HG02798 (cell line): ENCODE measurements at regions not wholly inside any gene's neighbourhood (a gene's known extent, or its start where the extent isn't known, plus 50 kb on each side); places are given as distances from the start of the nearest gene placed in this dataset.
"Not testable (repeated sequence)": the region's sequence is repeated elsewhere in the genome, so short reads cannot be mapped to it uniquely, and the experiment has no call there.

Experiments used
- ATAC-seq: cut with Tn5 transposase; IDR thresholded peaks from one replicate; pipeline ENCODE4 v1.9.1; 2021; ENCODE audit warnings: mild to moderate bottlenecking; ENCODE audit not compliant: unreplicated experiment, poor library complexity

DNA sequence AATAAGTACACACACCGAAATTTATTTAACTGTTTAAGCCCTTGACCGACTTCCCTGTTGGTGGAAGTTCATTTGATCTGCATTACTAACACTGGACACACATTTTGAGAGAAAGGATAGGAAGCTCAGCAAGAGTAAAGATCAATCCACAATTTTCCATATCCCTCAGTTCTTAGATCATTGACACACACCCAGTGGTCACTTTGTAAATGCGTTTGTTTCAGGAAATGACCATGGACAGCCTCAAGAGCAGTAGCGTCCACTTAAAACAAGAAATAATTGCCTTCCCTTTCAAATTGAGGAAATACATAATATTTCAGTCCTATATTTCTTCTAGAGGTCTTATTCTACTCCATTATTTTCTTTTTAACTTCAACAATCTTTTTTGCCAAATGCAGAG, 511.5 kb upstream of the PTBP2 start:
- no peak for ATAC-seq

DNA sequence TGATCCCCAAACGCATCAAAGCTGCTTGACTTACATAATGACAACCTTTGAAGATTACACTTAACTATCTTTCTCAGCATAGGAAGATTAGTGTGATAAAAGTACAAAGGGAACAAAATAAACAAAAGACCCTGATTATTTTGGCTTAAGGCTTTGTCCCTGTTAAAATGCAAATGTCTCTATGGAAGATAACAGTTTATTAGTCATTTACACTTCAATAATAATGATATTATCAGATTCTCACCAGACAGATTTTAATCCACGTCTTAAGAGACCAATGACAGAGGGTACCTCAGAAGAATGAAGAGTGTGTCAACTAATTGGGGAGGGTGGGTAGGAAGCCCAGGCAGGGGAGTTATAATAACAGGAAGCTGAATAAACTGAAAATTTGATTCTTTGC, 510.4 kb upstream of the PTBP2 start:
- no peak for ATAC-seq

DNA sequence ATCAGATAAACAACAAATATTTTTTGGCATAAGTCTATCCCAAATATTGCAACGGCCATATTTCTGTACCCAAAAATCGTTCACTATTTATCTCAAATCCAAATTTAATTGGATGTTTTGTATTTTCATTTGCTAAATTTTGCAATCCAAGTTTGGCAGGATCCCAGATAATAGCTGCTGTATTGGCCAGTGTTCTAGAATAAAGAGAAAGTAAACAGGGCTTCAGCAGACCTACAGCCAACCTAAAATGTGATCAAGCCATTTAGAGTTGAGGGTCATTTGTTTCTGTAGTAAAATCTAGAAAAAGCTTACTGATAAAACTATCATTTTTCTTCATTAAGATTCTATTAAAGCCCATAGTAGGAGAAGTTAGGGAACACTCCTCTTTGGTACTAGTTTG, 506.6 kb upstream of the PTBP2 start:
- ATAC-seq: no peak

DNA sequence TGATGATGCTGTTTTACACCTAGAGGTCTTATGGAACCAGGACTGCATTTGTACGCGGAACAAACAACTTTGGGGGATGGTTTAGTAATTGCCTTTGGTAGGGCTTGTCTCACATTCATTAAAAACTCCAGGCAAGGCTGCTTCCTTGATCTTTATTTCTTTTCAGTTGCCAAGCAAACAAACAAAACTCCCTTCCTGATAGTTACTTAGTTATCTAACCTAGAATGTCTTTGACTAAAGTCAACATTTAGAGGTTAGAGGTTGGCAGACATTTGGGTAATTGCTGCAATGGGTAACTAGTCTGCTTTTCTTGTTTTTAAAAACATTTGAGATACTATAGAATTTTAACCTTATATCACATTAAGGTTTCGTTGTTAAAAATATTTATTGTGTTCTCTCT, 500.9 kb upstream of the PTBP2 start:
- no peak for ATAC-seq

DNA sequence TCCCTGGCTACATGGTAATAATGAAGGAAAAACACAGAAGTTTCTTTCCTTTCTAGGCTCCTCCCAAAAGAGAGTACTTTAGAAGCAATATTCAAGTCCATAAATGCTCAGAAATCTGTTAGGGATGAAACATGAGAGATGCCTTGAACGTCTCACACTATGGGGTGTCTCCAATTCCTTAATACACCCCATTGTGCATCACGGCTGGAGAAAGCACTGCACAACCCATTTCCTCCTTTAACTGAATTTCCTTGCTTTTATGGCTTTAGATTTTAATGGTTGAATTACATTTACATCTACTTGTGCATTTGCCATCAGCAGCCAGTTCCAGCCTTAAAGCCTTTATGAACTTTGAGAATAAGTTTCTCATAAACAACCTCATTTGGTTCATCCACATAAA, 498.9 kb upstream of the PTBP2 start:
- no peak for ATAC-seq

DNA sequence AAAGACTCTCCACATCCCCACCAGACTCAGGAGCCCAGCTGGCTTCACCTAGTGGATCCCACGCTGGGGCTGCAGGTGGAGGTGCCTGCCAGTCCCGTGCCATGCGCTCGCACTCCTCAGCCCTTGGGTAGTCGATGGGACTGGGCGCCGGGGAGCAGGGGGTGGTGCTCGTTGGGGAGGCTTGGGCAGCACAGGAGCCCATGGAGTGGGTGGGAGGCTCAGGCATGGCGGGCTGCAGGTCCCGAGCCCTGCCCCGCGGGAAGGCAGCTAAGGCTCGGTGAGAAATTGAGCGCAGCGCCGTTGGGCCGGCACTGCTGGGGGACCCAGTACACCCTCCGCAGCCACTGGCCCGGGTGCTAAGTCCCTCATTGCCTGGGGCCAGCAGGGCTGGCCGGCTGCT, 497.4 kb upstream of the PTBP2 start:
- ATAC-seq: not testable (repeated sequence)

DNA sequence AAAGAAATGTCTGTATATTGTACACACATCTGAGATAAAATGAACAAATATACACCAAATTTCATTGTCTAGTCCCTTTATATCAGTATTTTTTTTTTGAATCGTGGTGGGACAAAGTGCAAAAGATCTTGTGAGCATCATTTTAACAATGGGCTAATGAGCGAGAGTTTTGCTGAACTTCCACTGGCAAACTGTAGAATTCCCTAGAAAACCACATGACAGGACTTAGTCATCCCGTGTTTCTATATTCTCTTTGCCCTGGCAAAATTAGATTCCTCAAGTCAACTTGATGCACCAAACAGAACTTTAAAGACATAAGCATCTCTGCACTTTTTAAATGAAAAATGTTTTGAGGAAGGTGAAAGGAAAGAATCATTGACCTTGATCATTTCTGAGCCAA, 488.2 kb upstream of the PTBP2 start:
- no peak for ATAC-seq

DNA sequence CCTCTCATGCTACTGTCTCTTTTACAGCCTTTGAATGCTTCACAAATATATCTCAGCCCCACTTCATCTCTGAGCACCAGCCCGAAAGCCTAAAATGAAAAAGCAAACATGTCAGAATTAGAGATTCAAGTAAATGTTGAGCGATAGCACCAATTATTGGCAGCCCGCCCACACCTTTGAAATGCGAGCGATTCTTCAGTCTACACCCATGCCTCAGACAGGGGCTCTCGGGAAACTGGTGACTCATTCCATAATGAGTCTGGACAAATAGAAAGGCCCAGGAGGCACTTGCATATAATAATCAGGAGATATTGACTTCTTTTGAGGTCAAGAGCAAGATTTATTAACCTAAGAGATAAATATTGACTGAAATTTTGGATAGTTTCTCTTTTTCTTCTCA, 487.3 kb upstream of the PTBP2 start:
- ATAC-seq: no peak

DNA sequence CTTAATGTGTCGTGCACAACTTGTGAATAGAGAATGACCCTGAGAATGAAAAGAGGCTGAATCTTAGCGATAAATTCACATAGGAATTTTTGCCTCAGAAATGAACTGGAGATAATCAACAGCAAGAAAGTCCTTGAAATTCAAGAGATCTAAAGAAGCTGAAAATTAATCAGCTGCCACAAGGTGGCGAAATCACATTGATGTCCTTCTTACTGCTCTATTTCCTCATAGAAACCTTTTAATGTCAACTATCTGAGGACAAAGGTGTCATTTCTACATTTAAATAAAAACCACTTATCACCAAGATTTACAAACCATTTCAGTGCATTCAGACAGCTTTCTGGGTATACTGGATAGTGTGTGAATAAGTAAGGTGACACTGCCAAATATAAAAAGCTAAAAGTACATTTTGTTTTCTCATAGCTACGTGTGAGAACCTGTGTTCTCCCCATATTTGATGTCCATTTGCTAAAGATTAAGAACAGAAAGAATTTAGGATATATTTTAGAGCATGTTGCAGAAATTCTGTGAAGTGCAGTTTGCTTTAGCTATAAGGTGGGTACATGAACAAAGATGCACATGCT, 485.3 kb upstream of the PTBP2 start:
- no peak for ATAC-seq

DNA sequence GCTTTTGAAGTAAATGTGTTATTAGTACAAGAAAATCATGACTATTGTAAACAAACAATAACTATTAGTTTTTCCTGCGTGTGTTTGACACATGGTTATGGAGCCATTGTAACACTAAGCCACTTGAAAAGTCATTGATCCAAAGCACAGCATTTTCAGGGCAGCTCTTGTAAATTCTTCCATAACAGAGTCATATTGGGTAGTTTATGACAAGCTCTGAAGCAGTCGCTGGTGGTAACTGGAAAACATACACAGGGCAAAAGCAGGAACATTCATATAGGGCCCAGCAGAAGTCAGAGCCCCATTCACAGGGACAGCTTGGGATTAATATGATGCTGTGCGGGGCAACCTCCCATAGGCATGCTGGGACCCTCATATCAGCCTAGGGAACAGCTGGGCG, 483.2 kb upstream of the PTBP2 start:
- no peak for ATAC-seq

DNA sequence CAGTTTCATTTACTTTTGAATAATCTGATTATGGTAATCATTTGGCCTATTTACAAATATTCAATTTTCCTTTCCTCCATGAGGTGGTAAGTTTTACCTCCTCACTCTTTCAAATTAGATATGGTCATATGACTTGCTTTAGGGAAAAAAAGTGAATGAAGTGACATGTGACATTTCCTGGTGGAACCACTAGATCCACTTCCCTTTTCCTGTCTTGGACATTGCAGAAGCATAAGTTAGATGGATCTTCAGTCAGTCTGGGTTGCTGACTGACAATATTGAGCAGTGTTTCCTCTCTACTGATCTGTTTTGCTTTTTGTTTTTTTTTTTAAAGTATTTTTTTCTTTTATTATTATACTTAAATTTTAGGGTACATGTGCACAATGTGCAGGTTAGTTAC, 481.1 kb upstream of the PTBP2 start:
- ATAC-seq: no peak

DNA sequence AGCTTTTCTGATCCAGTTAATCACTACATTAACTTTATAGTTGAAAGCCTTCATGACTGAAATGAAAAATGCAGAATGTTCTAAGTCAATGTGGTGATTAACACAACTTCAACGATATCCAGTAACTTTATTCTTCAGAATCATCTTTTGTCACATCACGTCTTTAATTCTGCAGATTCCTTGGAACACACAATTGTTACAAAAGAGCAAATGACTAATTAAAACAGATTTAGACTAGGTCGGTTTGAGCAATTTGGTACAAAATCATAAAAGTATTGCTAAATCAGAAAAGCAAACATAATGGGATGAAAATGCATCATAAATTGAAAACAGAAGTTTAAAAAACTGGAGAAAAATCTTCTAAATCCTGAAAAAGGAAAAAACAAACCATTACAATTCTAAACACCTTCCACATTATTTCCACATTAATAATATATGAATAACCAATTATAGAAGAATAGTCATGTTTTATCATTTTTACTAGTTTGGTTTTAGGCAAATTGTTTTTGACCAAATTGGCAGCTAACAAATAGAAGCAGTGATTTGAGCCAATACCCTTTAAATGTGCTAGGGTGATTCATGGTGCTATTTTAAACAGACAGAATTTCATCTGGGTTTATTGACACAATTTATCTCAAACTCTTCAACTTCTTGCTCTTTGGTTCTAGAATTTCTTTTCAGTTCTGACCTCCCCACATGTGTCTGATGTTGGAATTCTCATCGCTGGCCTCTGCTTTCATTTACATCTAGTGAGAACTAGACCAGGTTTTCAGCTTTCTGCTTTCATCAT, 468.1 kb upstream of the PTBP2 start:
- ATAC-seq: no peak

DNA sequence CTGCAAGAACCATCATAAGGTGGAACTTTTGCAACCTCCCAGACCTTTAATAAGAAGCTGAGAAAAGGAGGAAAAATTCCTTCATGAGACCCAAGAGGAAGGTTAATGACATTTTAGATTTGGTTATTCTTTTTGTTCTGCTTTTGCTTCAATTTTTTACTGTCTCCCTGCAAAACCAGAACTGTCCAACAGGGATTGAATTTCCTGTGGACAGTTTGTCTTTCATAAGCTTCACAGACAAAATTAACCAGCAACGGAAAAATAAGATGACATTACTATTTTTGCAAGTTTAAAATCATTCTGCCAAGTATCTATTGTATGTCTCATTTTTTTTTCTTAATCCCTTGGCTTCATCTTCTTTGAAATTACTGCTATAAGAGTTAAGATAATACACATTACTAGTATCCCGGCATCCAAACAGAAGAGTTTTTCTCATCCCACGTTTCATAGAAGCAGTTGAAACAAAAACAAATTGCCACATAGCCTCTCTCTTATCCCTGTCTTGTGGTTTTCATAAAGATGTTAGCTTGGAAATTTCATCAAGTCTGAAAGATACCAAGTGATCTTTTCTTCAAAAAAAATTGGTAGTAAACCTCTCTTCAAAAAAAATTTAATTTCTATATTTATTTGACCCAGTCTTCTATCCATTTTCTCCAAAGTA, 465.3 kb upstream of the PTBP2 start:
- ATAC-seq: no peak

DNA sequence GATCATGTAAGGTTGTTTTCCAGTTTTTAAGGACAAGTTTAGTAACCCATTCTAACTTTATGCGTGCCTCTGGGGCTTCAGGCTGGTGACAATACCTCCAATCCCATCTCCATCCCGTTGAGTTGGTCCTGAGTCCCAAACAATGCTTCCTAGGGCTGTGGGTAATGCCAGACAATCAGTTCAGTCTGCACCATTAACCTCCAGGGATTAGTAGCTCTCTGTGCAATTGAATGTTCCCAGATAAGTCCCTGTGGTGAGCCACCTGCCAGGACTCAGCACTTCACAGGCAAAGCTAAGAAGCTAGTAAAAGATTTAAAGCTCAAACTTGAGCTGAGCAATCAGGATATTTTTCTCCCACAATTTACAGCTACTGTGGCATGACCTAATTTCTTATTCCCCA, 462.2 kb upstream of the PTBP2 start:
- no peak for ATAC-seq

DNA sequence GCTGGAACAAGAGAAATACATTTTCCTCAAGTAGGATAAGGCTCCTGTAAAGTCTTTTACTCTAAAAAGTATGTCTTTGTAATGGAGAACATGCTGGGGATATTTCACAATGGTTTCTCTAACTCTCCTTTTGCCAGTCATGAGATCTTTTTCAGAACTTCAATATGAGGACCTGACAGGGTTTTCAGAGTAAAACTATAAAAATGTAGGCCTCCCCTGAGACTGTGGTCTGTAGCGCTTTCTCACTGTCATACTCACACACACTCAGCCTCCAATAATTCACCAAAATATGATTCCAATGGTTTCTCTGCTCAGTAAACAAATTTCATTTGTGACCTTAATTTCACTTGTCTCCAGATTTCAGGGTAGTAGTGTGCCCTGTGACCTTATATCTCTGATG, 440.1 kb upstream of the PTBP2 start:
- ATAC-seq: no peak

DNA sequence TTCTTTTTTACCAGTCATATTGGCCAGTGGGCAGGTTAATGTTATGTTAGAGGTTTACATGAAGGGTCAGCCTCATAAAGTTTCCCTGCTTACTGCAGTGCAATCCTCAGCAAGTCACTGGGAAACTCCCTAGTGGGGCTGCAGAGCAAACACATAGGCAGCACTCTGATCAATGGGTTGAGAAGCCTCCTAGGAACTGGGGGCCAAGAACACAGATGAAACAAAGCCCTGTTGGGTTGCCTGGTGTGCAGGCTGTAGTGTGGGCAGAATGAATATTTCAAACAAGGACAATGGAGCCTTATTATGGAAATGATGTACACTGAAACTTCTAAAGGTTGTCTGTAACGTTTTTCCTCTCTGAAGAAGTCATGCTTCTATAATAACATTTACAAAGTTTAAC, 431.6 kb upstream of the PTBP2 start:
- ATAC-seq: no peak

DNA sequence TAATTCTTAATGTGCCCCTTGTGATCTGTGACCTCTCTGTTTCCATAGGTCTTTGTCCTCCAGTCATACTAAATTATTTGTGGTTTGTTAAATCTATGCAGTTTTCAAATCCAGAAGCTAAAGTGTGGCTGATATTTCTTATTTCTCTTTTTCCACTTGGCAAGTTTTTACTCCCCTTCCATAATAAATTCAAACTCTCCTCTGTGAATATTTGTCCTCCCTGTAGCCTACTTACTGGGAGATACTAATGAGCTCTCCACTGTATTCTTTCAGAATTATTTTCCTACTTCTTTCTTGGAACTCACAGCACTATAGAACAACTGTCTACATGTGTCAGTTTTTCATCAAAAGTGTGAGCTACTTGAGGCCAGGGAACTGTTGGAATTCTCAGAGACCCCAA, 430.8 kb upstream of the PTBP2 start:
- ATAC-seq: no peak

DNA sequence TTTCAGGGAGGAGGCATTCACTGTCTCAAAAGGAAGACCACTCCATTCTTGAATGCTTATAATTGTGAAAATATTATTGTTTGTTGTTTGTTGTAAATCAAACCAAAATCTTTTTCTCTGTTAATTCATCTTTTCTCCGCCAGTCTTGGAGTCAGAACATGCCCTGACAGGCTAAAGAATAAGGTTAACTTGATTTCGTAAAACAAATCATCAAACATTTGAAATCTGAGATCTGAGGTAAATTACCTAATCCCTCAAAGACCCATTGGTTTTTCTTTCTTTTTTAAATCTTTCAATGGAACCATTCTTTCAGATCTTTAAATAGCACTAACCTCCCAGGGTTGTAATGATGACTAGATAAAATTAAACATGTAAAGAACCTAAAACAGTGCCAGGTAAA, 430.1 kb upstream of the PTBP2 start:
- ATAC-seq: no peak

DNA sequence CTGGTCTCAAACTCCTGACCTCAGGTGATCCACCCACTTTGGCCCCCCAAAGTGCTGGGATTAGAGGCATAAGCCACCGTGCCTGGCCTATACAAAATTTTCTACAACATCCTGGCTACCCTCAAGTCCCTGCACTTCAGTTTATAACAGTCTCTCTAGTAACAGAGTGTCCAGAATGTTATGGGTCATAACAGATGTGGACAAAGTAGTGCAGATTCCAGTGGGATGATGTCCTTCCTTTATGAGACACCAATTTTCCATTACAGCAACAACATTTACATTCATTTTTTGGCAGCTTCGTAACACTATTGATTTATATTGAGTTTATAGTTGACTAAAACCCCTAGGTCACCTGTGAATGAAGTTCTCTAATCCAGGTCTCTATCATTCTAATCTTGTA, 429.4 kb upstream of the PTBP2 start:
- ATAC-seq: no peak

DNA sequence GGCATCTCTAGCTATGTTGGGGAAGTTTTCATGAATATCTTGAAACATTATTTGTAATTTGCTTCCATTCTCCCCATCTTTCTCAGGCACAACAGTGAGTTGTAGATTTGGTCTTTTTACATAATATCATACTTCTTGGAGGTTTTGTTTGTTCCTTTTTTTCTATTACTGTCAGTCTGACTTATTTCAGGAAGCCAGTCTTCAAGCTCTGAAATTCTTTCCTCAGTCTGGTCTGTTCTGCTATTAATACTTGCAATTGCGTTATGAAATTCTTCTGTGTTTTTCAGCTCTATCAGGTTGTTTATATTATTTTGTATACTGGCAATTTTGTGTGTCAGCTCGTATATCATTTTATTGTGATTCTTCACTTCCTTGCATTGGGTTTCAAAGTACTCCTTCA, 424.6 kb upstream of the PTBP2 start:
- ATAC-seq: no peak

DNA sequence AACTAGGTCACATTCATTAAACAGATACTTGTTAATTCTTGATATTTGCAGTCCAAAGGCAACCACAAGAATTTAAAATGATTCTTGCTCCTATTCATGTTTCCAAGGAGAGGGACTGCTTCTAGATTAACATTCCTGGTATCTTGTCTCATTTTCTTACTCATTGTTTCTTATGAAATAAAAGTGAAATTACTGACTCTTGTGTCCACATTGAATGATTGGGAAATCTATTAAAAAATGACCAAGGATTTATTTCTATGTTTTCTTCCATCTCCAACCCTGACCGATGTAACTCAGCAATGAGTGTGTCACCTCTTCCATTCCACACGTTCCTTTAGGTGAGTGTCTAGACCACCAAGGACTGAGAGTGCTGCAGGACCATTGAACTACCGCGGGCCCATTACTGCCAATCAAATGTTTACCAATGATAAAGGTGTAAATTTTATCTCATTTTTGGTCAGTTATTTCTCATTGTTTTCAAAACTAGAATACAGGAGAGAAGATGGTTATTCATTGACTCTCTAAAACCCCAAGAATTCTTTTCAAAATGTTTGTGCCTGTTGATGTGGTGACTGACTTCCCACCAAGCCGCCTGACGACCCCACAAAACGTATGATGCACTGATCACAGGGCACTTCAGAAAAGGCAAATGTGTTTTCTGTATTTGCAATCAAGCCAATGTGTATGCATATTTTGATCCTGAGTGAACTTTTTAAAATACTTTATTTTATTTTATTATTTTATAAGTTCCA, 414.6 kb upstream of the PTBP2 start:
- ATAC-seq: no peak
